ENCODE measurements at regions not wholly inside any gene's neighbourhood (a gene's known extent, or its start where the extent isn't known, plus 50 kb on each side); places are given as distances from the start of the nearest gene placed in this dataset.

DNA sequence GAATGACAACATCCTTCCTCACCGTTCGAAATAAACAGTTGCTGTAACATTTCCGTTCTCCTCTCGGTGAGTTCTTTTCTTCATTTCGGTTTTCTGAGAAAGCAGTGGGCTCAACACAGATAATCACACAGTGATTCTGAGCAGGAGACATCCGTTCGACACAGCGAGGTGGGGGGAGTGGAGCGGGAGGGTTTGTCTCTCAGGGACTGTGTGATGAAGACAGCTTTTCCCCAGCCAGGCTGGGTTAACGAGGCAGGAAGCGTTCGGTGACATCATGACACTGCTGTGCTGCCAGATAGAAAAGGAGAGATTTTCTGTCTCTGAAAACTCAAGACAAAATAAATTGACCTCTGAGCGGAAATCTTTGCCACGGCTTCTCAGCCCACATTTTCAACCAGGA, 119.3 kb downstream of the CRLF2 start:
- Histone ChIP-seq H3K27ac (ENCODE audit: low read depth, low read length) (no peak overlapping the region), H3K4ac (replicated peaks; ENCODE audit: insufficient read length, low read depth, low read length) (no peak overlapping the region), H4K8ac (ENCODE audit: extremely low read depth, insufficient read depth, low read length) (no peak overlapping the region), H2AFZ (ENCODE audit: low read length) (peak overlapping the region; percentile 88; the same call in 1 of the 2 replicates), H2BK12ac (ENCODE audit: low read depth, low read length) (no peak overlapping the region), H2BK20ac (ENCODE audit: low read length) (no peak overlapping the region), H4K20me1 (replicated peaks in 1 of 2; ENCODE audit: control insufficient read depth in 1 of 2, insufficient read depth in 2 of 2, low read length in 2 of 2) (no peaks in the 10 kb centered on the region), H3K27me3 (replicated peaks in 1 of 4; ENCODE audit: control insufficient read depth in 3 of 4, extremely low read depth in 1 of 4, insufficient read depth in 3 of 4, low read length in 3 of 4) (no peaks in the 10 kb centered on the region), H3K14ac (ENCODE audit: insufficient read length) (no peak overlapping the region), H3K9ac (replicated peaks in 1 of 4; ENCODE audit: extremely low read depth in 1 of 4, low read depth in 3 of 4, low read length in 3 of 4) (no peak overlapping the region), H2AK5ac (ENCODE audit: low read depth, low read length) (no peak overlapping the region), H3K4me1 (replicated peaks in 1 of 4; ENCODE audit: control insufficient read depth in 3 of 4, insufficient read depth in 4 of 4, low read length in 3 of 4) (no peaks in the 10 kb centered on the region; a peak in 1 of 7 replicates), H3K9me3 (ENCODE audit: insufficient read depth in 2 of 2, low read depth in 1 of 2, low read length in 1 of 2) (peaks cover 6 to 7% of the 10 kb centered on the region in 2 experiments; a peak in 3 of 4 replicates), H2BK15ac (ENCODE audit: low read length) (no peak overlapping the region), H4K5ac (ENCODE audit: insufficient read length, low read depth, low read length) (no peak overlapping the region), H3K23me2 (ENCODE audit: low read depth, low read length) (no peaks in the 10 kb centered on the region), H2BK5ac (ENCODE audit: low read depth, low read length) (no peak overlapping the region), H3K18ac (ENCODE audit: extremely low read depth, low read length) (no peak overlapping the region), H3K4me3 (ENCODE audit: extremely low read depth in 1 of 4, insufficient read depth in 2 of 4, low read depth in 3 of 4, low read length in 4 of 4) (no peak overlapping the region), H3K79me2 (ENCODE audit: control insufficient read depth in 1 of 2, insufficient read depth in 2 of 2, low read length in 2 of 2) (no peaks in the 10 kb centered on the region), H4K91ac (replicated peaks; ENCODE audit: insufficient read length, low read length) (no peak overlapping the region), H3K79me1 (ENCODE audit: low read depth, low read length) (no peaks in the 10 kb centered on the region), H3K56ac (replicated peaks; ENCODE audit: insufficient read length, low read depth, low read length) (no peak overlapping the region), H3K36me3 (ENCODE audit: control insufficient read depth in 2 of 4, insufficient read depth in 4 of 4, low read length in 3 of 4) (no peaks in the 10 kb centered on the region), H2BK120ac (replicated peaks; ENCODE audit: low read depth, low read length) (no peak overlapping the region), H3K4me2 (ENCODE audit: insufficient read depth in 1 of 2, low read depth in 2 of 2, low read length in 2 of 2) (no peak overlapping the region), H3K23ac (ENCODE audit: insufficient read length) (no peak overlapping the region)
- 82% methylated on average over 14 of the region's 14 CpGs; no CpG with 5 or more reads in 1 of the 2 experiments for WGBS, 2 experiments (ENCODE audit: extremely low coverage in 1 of 2, insufficient coverage in 1 of 2, insufficient read length in 1 of 2, insufficient replicate concordance in 2 of 2, low coverage in 1 of 2, low lambda C conversion rate in 2 of 2, missing lambda C conversion rate in 1 of 2)
- POLR2A ChIA-PET (ENCODE audit: partially characterized antibody): no interaction called here
- DNase-seq (ENCODE audit: low read depth in 1 of 2, low spot score in 2 of 2) (no peak), FAIRE-seq (no peak)
- CTCF ChIA-PET (ENCODE audit: partially characterized antibody): no interaction called here
- TF ChIP-seq POLR2A (IDR thresholded peaks at IDR 0.05; ENCODE audit: control extremely low read depth in 1 of 2, low read depth in 2 of 2, low read length in 2 of 2): no peak
- no peak for TF ChIP-seq SUZ12 (IDR thresholded peaks at IDR 0.05; ENCODE audit: low read length)
- TF ChIP-seq SP2 (IDR thresholded peaks at IDR 0.05; ENCODE audit: low read length): no peak
- TF ChIP-seq SP4 (IDR thresholded peaks at IDR 0.05; ENCODE audit: low read length): no peak
- TF ChIP-seq TCF12 (IDR thresholded peaks at IDR 0.05; ENCODE audit: low read depth, low read length): no peak
- no peak for TF ChIP-seq FOSL1 (IDR thresholded peaks at IDR 0.05; ENCODE audit: insufficient read depth, low read depth, low read length)
- TF ChIP-seq EP300 (IDR thresholded peaks at IDR 0.05; ENCODE audit: borderline replicate concordance in 1 of 2, low read depth in 2 of 2, low read length in 2 of 2): no peak
- no peak for TF ChIP-seq ASH2L (IDR thresholded peaks at IDR 0.05; ENCODE audit: low read length)
- TF ChIP-seq RFX5 (IDR thresholded peaks at IDR 0.05; ENCODE audit: borderline replicate concordance, low read depth, low read length): no peak

Measured in H1 (cell line).